ENCODE measurements at regions not wholly inside any gene's neighbourhood (a gene's known extent, or its start where the extent isn't known, plus 50 kb on each side); places are given as distances from the start of the nearest gene placed in this dataset.

- DNase-seq (ENCODE audit: low spot score): no peak
Measured at GRCh38 chr13:111515635-111516034, 195.2 kb downstream of the TEX29 start.

DNA sequence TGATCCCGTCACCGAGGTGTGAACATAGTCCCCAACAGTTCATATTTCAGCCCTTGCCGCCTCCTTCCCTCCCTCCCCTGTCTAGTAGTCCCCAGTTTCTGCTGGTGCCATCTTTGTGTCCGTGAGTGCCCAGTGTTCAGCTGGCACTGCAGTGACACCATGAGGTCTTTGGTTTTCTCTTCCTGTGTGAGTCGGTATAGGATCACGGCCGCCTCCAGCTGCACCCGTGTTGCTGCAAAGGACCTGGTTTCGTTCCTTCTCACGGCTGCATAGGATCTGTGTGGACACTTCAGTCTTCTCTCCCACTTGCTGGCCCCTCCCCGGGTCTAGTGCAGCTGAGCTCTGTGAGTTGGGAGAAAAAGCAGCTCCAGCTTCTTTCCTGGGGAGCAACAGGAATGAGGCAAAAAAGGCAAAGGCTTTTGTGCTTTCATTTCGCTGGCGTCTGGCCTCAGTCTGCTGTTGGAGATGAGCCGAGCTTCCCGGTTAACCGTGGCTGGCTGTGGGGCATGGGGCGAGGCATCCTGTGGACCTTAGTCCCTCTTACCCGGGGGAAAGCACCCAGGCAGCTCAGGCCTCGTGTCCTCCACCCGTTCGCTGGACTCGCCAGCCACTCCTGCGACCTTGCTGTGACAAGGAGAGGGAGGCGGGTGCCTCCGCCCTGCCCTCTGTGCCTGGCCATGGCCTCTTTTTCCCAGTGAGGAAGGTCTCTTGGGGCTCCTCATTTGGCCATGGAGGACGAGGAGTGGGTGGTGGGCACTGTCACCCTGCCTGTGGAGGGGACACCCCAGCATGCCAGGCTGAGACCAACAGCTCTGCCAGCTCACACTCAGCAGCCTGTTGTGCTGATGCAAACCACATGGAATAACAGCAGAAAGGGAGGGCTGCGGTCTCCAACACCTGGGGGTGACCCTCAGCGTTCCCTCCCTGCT is 196.5 kb downstream of the TEX29 start:
- DNase-seq (ENCODE audit: low spot score): no peak

DNA sequence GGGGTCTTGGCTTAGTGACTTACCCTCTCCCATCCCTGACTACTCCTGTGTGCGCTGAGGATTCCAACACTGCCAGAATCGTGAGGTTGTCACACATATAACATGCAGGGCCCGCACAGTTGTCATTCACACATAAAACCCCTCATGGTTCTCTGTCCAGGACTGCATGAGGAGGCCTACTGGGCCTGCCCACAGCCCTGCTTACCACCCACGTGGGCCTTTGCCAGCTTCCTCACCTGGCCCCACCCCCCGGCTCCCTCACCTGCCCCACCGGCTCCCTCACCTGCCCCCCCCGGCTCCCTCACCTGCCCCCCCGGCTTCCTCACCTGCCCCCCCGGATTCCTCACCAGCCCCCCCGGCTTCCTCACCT is 197.2 kb downstream of the TEX29 start:
- no peak for DNase-seq (ENCODE audit: low spot score)

DNA sequence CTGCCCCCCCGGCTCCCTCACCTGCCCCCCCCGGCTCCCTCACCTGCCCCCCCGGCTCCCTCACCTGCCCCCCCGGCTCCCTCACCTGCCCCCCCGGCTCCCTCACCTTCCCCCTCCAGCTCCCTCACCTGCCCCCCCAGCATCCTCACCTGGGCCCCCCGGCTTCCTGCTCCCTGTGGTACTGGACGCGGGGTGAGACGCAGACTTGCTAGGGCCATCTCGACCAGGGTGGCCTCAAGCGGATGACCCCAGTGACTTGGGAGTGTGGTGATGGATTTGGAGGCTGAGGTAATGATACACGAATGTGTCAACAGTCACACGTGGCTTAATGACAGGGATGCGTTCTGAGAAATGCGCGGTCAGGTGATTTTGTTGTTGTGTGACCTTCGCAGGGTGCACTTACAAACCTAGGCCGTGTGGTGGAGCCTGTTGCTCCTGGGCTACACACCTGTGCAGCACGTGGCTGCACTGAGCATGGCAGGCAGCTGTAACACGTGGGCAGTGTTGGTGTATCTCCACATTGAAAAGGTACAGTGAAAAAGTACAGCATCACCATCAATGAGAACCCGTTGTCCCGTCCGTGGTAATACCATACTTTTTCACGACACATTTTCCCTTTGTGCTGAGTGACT is 197.8 kb downstream of the TEX29 start:
- DNase-seq (ENCODE audit: low spot score): no peak

GRCh38 chr13:111519041-111519440 is 198.6 kb downstream of the TEX29 start:
- DNase-seq (ENCODE audit: low spot score): no peak

DNA sequence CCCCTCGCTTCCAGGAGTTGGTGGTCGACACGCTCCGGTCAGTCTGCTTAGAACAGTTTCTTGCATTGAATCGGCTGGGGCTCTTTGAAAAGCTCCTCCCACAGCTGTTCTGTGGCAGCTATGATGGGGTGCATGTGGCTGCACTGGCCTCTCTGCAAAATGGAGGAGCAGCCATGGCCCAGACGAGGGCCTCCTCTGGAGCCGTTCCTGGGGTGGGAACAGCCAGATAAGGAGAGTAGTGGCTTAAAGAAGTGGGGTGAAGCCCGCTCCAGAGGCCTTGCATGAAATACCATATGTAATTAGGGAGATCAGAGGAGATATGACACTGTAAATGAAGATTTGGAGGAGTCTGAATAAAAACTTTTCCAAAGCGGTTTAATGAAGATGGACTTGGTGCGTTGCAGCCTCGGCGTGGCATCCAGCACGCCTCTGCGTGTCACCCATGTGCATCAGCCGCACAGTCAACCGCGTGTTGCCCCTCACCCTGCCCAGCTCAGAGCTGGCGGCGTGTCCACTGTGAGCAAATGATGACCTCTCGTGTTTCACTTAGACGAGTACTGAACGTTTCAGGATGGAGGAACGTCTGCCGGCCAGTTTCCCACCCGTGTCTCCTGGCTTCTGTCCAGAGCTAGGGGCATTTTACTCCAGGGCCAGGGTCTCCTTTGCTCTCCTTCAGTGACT is 199.2 kb downstream of the TEX29 start:
- DNase-seq (ENCODE audit: low spot score): no peak

GRCh38 chr13:111521030-111521429 is 200.6 kb downstream of the TEX29 start:
- DNase-seq (ENCODE audit: low spot score): no peak

DNA sequence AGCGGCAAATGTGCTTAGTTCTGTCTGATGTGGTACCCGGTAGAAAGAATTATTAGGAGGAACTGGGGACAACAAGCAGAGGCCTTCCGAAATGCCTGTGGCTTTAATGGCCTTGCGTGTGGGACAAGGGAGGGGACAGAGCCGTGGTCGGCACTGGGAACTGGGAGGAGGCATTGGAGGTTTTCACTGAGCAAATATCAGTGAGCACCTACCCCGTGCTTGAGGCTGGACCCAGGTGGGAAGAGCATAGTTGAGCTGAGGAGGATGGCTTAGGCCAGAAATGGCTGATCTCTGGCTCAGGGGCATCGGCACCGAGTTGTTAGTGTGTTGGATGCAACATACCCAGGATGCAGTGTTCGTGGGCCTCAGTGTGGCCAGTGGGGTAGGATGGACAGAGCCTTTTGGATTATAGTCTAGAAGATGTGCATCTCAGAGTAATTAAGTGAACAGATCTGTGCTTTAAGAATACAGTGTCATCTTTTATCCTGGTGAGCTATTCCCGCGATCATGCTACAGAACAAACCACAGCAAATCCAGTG is 201.3 kb downstream of the TEX29 start:
- no peak for DNase-seq (ENCODE audit: low spot score)

DNA sequence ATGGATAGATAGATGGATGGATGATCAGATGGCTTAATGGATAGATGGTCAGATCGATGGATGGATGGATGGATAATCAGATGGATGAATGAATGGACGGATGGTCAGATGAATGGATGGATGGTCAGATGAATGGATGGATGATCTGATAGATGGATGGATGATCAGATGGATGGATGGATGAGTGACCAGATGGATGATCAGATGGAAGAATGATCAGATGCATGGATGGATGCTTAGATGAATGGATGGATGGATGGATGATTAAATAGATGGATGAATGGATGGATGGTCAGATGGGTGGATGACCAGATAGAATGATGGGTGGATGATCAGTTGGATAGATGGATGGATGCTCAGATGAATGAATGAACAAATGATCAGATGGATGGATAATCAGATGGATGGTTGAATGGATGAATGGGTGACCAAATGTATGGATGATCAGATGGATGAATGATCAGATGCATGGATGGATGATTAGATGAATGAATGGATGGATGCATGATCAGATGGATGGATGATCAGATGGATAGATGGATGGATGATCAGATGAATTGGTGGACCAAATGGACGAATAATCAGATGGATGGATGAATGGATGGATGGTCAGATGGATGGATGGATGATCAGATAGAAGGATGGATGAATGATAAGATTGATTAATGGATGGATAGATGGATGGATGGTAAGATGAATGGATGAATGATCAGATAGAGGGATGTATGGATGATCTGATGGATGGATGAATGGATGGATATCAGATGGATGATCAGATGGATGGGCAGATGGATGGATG is 205.1 kb downstream of the TEX29 start:
- no peak for DNase-seq (ENCODE audit: low spot score)

DNA sequence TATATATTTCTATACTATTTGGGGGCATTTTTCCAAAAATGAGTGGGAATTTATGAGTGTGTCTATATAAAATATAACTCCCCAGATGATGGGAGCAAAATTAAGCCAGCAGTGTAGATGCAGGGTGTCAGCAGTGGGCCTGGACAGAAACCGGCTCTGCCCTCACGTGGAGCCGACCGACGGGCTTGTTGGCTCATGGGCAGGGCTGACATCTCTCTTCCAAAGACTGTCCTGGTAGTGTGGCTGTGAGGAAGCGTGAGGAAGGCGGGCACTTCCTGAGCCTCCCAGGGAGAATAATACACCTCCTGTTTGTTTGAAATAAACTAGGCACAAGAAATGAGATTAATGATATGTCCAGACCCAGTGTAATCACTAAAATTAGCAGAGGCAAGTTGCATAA is 206.5 kb downstream of the TEX29 start:
- no peak for DNase-seq (ENCODE audit: low spot score)

DNA sequence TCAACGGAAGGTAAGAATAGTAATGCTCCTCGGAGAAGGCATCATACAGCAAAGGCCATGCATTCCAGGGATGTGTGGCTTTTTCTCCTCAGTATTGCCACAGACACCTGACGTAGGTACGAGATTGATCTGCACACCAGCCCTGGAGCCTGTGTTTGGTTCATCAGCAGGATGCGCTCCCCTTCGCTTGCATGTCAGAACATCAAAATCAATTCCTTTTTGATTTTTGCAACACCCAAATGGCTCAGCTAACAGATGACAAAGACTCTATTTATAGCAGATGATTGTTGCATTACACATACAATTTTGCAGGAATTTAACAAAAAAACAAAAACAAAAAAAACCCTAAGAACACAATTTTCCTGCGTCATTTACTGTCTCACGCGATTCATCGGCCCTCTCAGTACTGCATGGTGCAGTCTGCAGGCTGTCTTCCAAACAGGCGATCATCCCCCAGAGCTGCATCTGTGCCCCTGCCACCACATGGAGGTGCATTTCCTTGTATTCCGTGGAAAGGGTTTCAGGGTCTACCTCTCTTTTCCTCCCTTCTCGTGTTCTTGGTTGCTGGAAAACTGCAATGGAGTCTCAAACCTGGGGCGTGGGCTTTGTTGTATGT is 207.3 kb downstream of the TEX29 start:
- no peak for DNase-seq (ENCODE audit: low spot score)

- DNase-seq (ENCODE audit: low spot score): no peak
Measured at GRCh38 chr13:111528513-111528912, 208.1 kb downstream of the TEX29 start.

DNA sequence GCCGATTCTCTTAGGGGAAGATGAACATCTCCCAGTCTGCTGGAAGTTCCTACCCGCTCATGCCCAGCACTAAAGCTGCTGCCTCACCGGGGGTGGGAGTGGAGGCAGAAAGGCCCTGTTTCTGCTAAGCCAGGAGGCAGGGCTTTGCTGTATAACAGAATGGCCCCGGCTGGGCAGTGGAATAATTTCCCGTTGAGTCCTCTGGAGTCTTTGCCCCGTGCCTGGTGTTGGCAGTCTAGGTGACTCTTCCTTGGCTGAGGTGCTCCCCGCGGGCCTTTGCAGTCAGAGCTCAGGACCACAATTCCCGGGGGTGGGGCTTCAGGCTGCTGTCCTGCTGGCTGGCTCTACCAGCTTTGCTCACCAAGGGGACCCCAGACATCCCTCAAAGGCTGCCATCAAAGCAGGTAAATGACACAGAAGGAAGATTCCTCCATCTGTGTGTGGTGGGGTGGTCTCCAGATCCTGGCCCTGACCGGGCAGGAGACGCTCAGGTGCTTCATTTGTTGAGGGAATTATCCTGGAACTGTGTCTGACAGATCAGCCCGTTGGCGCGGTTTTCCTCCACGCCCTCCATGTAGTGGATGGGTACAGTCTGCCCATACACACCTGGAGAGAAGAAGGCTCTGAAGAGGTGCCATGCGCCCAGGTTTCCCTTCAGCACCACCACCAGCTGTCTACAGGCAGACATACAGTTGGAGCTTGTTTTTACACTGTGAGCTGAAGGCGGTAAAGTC is 209.9 kb downstream of the TEX29 start:
- no peak for DNase-seq (ENCODE audit: low spot score)

DNA sequence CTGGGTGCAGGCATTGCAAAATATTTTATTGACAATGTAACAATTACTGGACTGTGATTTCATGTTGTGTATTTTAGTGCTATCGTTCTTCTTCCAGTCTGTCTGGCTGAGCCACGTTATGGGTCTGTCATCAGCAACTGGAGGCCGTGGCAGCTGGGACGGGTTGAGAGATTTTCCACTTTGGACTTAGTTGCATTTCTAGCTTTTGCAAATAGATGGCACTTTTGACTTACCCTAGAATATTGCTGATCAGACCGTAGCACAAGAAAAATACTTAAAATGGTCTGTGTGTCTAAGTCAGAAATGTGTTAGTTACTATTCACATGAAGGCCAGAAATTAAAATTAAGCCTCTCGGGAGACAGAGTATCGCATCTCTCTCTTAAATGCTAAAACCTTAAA is 211.1 kb downstream of the TEX29 start:
- no peak for DNase-seq (ENCODE audit: low spot score)

GRCh38 chr13:111532111-111532510 is 211.7 kb downstream of the TEX29 start:
- no peak for DNase-seq (ENCODE audit: low spot score)

- DNase-seq (ENCODE audit: low spot score): no peak
Measured at GRCh38 chr13:111533900-111534683, 213.7 kb downstream of the TEX29 start.

GRCh38 chr13:111534751-111535522 is 214.5 kb downstream of the TEX29 start:
- DNase-seq (ENCODE audit: low spot score): no peak

GRCh38 chr13:111535523-111535811 is 215.0 kb downstream of the TEX29 start:
- no peak for DNase-seq (ENCODE audit: low spot score)

DNA sequence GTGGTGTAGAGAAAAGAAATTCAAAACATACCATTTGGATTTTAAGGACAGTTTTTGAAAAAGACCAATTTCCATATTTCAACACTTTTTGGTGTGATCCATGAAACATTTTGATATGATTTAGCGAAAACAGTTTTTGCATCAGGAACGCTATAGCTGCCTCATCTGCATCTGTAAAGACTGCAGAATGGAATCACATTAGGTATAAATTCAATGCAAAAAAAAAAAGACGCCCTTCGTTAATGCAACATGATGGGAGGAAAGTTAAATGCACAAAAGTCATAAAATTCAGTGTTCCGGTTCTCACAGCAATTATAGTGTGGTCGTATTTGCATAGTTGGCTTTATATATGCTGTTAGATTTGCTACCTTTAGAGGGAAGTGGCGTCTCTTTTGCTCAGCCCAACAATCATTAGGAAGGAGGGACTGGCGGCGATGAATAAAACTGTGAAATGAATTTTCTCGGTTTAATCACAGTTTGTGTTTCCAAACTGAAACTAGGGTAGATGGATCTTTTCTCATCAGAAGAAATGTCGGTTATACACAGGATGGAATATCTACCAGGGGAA is 215.7 kb downstream of the TEX29 start:
- DNase-seq (ENCODE audit: low spot score): no peak
